ENCODE measurements at regions not wholly inside any gene's neighbourhood (a gene's known extent, or its start where the extent isn't known, plus 50 kb on each side); places are given as distances from the start of the nearest gene placed in this dataset.
"Not testable (repeated sequence)": the region's sequence is repeated elsewhere in the genome, so short reads cannot be mapped to it uniquely, and the experiment has no call there.

DNA sequence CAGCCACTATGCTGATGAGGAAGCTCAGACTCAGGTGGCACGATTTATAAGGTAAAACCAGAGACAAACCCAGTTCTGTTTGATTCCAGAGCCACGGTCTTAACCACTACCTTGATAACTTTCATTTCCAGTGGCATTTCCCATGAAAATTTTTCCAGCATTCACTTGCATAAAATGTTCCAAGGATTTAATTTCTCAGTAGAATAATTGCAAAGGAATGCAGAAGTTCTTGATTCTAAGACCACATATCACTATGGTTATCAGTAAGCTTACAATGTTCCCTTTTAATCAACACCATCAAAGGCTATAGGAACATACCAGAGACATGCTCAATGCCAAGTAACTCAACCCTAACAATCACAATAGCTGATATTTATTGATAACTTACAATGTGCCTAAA lies 306.0 kb upstream of the HS3ST5 start:
- DNase-seq (ENCODE audit: low spot score) = no peak

DNA sequence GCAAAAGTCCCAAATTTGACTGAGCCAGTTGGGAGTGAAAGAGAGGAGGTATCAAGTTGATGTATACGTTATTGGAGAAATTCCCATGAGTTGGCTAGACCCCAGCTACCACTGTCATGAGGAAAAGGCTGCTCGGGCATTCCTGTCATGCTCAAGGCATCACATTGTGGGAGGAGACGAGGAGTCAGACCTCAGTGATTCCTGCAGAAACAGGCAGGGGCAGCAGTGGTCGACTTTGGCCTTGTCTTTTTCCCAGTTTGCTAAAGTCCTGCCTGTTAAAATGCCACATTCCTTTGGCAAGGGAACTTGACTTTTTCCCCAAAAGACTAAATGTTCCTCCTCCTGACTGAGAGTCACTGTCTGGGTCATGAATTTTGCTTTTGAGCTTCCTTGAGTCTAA lies 295.5 kb upstream of the HS3ST5 start:
- no peak for DNase-seq (ENCODE audit: low spot score)

DNA sequence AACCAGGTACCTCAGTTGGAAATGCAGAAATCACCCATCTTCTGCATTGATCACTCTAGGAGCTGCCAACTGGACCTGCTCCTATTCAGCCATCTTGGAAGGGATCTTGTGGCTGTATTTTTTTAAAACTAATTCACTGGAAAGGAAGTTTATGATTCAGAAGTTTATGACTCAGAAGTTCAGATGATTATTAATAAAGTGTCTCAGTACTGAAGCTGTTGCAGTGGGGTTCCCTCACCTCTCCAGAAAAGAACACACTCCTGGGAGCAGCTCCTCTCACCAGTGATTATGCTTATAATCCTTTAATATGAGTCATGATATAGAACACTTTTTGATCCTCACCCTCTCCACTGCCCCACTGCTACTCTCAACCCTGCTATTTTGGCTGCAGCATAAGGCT lies 291.2 kb upstream of the HS3ST5 start:
- no peak for DNase-seq (ENCODE audit: low spot score)

DNA sequence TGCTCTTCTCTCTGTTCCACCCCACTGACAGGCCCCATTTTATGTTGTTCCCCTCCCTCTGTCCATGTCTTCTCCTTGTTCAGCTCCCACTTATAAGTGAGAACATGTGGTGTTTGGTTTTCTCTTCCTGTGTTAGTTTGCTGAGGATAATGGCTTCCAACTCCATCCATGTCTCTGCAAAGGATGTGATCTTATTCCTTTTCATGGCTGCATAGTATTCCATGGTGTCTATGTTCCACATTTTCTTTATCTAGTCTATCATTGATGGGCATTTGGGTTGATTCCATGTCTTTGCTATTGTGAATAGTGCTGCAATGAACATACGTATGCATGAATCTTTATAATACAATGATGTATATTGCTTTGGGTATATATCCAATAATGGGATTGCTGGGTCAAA lies 283.4 kb upstream of the HS3ST5 start:
- DNase-seq (ENCODE audit: low spot score) = not testable (repeated sequence)

DNA sequence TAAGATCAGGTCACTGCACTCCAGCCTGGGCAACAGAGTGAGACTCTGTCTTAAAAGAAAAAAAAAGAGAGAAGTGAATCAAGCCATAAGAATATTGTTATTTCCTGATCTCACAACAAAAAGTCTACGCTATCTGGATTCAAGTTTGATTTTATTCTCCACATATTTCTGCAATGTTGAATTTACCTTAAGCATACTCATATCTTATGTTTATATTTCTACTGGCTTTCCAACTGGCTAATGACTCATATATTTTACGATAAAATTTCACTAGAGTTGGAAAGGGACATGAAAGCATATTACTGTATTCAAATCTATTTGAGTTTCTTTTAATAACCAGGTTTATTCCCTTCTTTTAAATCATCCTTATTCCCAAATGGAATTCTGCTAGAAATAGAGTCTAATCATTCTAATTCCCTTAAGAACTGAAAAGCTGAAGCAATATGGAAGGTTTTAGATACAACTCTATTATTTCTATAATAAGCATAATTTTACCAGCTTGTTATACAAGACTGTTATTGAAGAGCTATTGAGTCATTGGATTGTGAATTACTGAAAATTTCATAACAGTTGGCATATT lies 276.9 kb upstream of the HS3ST5 start:
- no peak for DNase-seq (ENCODE audit: low spot score)

DNA sequence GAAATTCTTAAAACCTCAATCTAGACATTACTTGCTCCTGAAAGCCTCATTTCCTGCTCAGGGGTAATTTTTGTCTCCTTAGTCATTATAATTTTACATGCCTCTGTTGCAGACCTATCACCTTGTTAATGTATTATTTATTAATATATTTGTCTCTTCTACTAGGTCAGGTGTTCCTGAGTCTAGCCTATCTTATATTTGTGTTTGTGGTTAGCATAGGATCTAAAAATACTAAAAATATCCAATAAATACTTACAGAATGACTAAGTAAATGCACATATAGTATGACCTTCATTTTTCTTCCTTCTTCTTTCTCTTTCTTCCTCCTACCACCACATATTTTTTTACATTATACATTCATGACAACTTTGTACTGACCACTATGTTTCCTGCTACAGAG lies 268.9 kb upstream of the HS3ST5 start:
- no peak for DNase-seq (ENCODE audit: low spot score)

DNA sequence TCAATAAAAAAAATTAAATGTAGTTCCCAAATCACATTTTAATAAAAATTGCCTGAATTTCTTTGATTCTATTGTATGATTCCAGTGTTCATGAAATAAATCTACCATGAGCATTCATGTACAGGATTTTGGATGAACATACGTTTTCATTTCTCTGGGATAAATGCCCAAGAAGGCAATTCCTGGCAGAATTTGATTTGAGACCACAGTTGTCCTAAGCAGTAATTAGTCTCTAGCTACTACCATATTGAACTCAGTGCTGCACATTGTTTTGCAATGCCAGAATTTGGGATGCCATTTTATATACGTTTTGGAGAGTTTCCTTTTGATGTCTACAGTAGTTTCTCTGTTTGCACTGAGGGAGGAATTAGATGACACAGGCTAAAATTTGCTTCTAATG lies 265.3 kb upstream of the HS3ST5 start:
- DNase-seq (ENCODE audit: low spot score) = no peak

DNA sequence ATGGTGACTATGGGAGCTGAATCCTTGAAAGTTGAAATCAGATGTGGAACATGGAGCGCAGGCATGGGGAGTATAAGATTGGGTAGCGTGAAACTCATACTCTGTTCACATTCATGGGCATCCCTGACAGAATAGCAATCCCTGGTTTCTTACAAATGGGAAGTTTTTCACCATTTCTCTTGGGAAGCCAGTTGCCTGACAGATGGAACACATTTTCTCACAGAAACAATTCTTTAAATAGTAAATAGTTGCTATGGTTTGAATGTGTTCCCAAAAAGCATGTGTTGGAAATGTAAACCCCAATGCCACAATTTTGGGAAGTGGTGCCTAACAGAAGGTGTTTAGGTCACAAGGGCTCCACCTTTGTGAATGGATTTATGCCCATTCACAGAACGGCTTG lies 262.8 kb upstream of the HS3ST5 start:
- no peak for DNase-seq (ENCODE audit: low spot score)

DNA sequence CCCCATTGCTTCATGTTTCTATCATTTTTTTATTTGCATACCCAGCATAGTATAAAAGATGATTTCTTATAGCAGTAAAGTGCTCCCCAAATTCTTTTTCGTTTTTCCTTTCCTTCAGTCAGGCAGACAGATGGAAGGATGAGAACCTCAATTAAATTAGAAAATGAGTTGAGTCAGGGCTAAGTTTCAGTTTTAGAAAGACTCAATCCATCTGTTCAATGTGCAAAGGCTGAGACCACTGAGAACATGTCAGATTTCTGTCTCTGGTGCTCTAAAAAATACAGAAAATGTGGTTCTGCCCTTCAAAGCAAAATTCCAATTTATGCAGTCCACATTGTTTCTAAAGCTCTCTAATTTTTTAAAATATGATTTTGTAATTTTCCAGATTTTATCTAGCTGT lies 257.6 kb upstream of the HS3ST5 start:
- DNase-seq (ENCODE audit: low spot score) = no peak

DNA sequence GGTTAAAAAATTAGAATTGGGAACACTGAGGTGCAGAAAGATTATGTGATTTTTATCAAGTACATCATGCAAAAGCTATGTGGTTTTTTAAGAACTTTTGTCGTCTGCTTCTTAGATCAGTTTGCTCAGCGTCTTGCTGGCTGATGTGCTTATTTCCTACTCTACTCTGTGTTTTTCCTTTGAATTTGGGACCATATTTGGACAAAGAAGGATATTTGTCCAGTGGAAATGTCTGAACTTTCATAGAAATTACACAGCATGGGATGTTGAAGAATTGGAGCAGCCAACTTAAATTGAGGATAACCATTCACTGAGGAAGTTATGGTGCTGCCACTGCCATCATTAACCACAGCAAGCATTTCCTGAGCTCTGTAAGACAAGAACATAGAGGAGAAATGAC lies 252.8 kb upstream of the HS3ST5 start:
- DNase-seq (ENCODE audit: low spot score) = no peak

DNA sequence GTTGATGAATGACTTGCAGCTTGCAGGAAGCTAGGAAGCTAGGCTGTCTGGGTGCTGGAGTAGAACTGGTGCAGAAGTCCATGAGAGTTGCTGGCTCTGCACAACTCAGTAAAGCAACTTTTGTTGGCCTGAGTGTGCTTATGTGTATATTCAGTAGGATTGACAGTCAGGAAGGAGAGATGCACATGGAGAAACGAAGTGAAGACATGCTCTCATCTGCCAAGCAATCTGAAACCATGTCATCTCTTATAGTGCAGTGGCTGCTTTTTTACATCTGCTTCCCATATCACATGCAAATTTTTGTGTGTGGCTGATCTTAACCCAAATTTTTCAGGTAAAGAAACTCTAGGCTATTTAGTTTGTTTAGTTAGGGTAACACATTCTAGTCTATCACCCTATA lies 252.4 kb upstream of the HS3ST5 start:
- no peak for DNase-seq (ENCODE audit: low spot score)

DNA sequence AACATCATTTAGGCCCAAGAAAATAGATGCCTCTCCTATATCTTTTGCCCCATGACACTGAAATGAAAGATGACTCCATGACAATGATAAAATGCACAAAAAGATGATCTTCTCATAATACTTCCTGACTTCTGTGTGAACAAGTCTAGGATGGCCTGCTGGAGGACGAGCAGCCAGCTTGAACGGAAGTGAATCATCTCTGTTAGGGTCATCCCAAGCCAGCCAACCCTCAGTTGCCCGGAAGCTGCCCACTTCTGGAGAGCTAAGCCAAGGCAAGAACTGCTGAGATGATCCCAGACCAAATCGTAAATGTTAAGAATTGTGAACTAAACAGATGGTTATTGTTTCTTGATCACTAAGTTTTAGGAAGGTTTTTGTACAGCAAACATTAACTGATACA lies 249.7 kb upstream of the HS3ST5 start:
- no peak for DNase-seq (ENCODE audit: low spot score)

DNA sequence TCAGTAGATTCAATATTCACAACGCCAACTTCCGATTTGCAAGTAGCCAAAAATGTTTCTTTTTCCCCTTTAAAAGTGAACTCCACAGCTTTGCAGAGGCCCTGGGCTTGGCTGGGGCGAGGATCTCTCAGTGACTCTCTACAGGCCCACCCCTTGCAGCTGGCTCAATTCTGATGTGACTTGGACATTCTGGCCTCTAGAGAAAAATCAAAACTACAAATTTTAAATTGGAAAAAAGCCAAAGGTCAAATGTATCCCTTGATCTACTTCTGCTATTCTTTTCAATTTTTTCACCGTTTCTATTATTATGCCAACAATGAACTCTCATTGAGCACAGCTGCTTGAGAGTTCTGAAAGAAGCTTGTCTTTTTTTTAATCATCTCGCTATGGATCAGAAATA lies 245.9 kb upstream of the HS3ST5 start:
- DNase-seq (ENCODE audit: low spot score) = no peak

DNA sequence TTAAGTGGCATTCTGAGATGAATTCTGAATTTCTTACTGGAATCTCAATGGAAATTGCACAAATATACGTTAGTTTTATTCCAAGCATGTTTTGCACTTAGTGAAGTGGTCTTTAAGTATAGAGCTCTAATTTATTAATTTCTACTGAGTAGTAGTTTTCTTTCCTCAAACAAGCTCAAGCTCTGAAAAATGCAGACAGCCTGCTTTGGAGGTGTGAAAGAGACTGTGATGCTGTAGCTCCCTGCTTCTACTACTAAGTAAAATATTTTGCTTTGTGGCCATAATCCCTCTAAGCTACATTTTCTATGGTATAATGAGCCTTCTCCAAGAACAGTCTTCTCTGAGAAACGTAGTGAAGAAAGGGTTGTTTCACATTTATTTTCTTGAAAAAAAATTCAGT lies 243.5 kb upstream of the HS3ST5 start:
- no peak for DNase-seq (ENCODE audit: low spot score)

DNA sequence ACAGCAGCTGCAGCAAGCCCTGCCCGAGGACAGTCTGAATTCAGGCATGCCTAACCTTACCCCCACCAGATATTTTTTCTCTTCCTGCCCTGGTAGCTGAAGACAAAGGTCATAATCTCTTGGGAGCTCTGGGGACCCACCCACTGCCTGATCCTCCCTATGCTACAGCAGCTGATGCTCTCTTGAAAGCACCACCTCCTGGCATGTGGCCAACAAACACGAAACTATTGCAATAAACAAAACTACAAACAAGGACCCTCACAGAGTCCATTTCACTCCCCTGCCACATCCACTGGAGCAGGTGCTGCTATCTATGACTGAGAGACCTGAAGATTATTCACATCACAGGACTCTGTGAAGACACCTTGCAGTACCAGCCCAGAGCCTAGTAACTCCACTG lies 238.5 kb upstream of the HS3ST5 start:
- no peak for DNase-seq (ENCODE audit: low spot score)

DNA sequence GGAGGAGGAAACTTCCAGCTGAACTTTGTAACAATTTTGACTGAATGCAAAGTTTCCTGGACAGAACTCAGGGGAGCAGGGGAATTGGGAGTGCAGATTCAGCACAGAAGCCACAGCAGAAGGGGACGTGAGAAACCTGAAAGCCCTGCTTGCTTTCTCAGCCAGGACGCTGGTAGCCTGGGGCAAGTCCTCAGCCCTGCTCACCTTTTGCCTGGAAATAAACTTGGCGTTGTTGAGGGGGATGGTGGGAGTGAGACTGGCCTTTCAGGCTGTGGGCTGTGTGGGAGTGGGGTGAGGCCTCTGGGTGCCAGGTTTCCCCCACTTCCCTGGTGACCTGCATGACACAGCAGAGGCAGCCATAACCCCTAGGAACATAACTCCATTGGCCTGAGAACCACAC lies 238.1 kb upstream of the HS3ST5 start:
- no peak for DNase-seq (ENCODE audit: low spot score)

DNA sequence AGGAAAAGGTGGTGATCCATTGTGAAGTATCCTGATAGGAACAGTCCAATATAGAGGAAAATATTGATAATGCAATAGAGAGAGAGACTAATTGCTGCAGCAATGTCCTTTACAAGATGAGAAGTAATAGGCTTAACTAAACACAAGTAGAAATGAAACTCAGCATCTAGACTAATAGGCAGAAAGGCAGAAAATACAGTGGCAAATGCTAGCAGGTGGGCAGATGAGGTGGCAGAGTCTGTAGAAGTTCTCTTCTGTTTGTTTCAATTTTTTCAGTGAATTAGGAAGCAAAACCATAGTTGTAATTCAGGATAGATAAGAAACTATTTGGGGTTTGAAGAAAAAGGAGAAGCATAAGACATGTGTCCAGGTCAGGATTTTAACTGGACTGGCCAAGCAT lies 236.7 kb upstream of the HS3ST5 start:
- DNase-seq (ENCODE audit: low spot score) = no peak

DNA sequence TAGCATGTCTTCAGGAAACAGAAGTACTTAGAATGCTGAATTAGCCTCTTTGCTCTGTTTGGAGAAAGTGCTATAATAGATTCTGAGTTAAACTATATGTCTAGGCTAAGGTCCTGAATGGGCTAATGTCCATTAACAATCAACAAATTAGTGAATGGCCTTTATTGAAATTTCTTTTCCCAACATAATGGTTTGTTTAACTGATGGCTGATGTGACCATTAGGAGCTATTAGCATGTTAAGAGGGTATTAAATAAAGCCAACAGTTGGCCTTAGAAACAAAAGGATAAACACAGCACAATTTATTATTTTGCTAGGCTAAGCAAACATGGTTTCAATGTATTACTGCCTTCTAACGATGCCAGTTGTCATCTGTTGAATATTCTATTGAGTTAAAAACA lies 234.3 kb upstream of the HS3ST5 start:
- DNase-seq (ENCODE audit: low spot score) = no peak

DNA sequence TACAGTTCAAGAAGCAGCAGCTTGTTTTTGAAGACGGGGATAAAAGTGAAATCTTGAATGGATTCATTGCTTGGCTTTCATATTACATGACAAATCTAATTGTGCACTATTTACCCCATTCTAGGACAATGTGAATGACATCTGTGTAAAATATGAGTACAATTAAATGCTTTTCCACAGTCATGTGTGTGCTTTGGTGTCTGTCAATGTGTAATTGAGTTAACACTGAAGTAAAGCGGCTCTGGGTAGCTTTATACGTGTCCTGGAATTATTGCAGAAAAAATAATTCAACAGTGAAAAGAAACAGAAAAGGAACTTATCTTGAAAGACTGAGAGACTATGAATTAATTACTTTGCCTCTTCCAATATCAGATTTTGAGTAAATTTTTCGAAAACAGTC lies 233.5 kb upstream of the HS3ST5 start:
- DNase-seq (ENCODE audit: low spot score) = no peak

DNA sequence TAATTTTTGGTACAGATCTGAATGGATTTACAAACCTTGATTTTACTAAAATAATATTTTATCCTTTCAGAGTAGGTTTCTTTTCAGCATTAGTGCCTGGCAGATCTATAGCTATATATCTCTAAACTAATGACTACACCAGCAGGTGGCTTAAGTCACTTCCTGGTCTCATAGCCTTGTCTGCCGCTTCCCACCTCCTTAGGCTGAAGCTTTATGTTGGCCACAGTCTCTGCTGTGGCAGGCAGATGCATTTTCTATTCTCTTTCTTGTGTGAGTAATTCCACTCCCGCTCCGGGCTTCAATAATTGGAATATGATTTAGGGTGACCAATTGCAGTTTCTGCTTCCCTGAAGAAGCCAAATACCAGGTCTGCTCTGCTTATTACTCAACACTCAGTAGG lies 226.8 kb upstream of the HS3ST5 start:
- DNase-seq (ENCODE audit: low spot score) = no peak

DNA sequence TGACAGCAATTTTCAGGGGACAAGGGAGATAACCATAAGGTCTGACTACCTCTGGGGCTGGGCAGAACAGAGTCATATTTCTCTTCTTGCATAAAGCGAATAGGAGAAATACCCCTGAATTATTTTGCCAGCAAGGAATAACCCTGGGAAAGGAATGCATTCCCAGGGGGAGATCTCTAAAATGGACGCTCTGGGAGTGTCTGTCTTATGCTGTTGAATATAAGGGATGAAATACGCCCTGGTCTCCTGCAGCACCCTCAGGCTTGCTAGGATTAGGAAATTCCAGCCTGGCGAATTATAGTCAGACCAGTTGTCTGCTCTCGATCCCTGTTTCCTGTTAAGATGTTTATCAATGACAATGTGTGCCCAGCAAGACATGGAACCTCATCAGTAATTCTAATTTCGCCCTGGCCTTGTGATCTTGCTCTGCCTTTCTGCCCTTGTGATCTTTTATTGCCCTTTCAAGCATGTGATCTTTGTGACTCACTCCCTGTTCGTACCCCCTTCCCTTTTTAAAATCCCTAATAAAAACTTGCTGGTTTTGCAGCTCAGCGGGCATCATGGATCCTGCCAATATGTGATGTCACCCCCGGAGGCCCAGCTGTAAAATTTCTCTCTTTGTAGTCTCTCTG lies 221.6 kb upstream of the HS3ST5 start:
- DNase-seq (ENCODE audit: low spot score) = no peak

DNA sequence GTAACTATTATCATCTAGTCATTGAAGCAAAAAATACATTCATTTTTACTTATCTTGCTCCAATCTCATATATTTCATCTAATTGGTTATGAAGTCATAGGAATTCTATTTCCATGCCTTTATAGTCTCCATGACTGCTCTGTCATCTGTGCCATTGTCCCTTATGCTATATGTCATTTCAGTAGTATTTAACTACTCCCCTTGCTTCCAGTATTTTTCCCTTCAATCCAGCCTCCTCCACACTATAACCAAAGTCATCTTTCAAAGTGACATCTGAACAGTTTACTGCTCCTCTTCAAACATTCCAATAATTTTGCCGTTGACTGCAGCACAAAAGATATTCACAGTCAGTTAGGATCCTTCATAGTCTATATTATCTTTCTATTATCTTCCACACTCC lies 216.6 kb upstream of the HS3ST5 start:
- DNase-seq (ENCODE audit: low spot score) = no peak

DNA sequence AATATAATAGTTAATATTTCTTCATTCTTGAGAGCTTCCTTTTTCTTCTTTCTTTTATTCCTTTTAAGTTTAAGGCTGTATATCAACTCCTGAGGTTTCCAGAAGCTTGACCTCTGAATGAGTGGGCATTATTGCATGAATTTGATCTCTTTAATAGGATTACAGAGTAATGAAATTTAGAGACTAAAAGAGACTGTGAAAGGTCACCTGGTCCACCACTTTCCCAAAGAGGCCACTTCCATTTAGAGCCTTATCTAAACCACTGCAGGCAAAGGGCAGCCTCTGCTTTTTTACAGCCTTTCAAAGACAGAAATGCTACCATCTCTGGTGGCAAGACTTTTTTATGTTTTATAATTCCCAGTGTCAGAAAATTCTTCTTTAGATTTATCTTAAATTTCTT lies 215.3 kb upstream of the HS3ST5 start:
- no peak for DNase-seq (ENCODE audit: low spot score)

DNA sequence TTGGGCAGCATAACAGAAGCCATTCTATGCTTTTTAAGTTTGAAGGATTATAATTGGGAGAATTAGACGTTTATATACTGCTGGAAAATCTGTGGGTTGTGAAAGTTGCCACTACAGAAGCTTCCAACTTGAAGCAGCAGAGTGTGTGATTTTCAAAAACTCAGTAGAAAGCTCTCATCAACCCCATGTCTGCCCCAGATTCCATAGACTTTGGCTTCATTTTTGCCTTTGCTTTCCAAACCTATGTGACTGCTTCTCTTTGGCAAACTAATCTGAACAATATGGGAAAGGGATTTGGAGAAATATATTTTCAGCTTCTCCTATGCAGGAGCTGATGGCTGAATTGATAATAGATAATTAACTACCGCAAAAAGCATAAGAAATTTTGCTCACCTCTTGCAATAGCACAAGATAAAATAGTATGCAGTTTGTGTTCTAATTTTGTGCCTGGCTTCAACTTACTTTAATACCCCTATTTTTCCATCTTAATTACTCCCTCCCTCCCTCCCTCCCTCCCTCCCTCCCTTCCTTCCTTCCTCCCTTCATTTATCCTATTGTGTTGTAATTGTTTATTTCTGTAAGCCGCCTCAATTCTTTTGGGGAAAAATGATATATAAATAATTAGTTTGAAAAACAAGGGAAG lies 214.1 kb upstream of the HS3ST5 start:
- DNase-seq (ENCODE audit: low spot score) = no peak
